Left lung (tissue), 4 donors: ENCODE measurements at regions not wholly inside any gene's neighbourhood (a gene's known extent, or its start where the extent isn't known, plus 50 kb on each side); places are given as distances from the start of the nearest gene placed in this dataset.

Source experiments
- ATAC-seq: fragments of 200-7000 bp; cut with Tn5 transposase; one replicate; pipeline ENCODE4 v1.9.1; 2020; ENCODE audit warnings: moderate library complexity
- DNase-seq, 4 donors: peaks; one replicate each; pipeline ENCODE4 v3.0.0-alpha.2; 2013 to 2020
- H3K27ac ChIP-seq, 2 donors: fragments of 200-600 bp; sonication (generic) in 1 of 2; one replicate each; pipeline versions ENCODE4 v1.5.0 to v1.8.0; 2020 to 2021
- H3K27me3 ChIP-seq, 2 donors: fragments of 200-600 bp; sonication (generic) in 1 of 2; one replicate each; pipeline versions ENCODE4 v1.5.0 to v1.8.0; 2020 to 2021
- H3K36me3 ChIP-seq, 2 donors: fragments of 200-600 bp; sonication (generic) in 1 of 2; one replicate each; pipeline versions ENCODE4 v1.5.0 to v1.8.0; 2020 to 2021
- H3K4me1 ChIP-seq, 2 donors: fragments of 200-600 bp; one replicate each; pipeline ENCODE4 v1.8.0; 2021
- H3K4me3 ChIP-seq, 2 donors: fragments of 200-600 bp; sonication (generic) in 1 of 2; one replicate each; pipeline versions ENCODE4 v1.5.0 to v1.8.0; 2020 to 2021; ENCODE audit warnings: mild to moderate bottlenecking in 1 of 2
- H3K9me3 ChIP-seq, 2 donors: fragments of 200-600 bp; sonication (generic) in 1 of 2; one replicate each; pipeline versions ENCODE4 v1.5.0 to v1.8.0; 2020 to 2021
- CTCF ChIP-seq, 2 donors: fragments of 200-600 bp; sonication (generic) in 1 of 2; IDR thresholded peaks; one replicate each; pipeline versions ENCODE4 v1.5.0 to v1.8.0; 2021; ENCODE audit warnings: antibody characterized with exemption in 2 of 2
- intact Hi-C, 2 donors: fragments of 100-400 bp; cut with DNase I; formaldehyde crosslinking; loops; one replicate each; pipeline versions ENCODE4 v1.11.2 to v1.14.2; 2022
- donor health status: DM: no; HTN: yes; CAD: no.
- donor health status: DM: no; HTN: no; CAD: no.

DNA sequence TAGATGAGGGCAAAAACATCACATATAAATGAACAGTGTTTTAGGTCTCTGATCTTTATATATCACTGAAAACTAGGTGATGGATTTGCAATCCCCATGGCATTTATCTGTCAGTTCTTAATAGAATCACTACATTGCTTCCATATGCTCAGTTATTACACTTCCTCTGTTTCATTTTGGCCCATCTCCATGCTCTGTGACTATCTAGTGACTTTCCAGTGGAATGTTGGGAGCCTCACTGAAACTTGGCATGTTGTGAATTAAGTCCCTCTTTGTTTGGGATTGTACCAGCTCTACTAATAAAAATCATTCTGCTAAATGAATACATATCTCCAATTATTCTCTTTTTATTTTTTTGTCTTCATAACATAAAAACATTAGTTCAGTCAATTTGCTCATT, 226.1 kb upstream of the CEP162 start:
- no peak overlapping the region for H3K4me3 ChIP-seq
- intact Hi-C loops = no loop called here
- DNase-seq = no peak
- no peaks in the 10 kb centered on the region for H3K36me3 ChIP-seq
- no peak for ATAC-seq
- no peaks in the 10 kb centered on the region for H3K4me1 ChIP-seq
- no peaks in the 10 kb centered on the region for H3K9me3 ChIP-seq
- no peaks in the 10 kb centered on the region for H3K27me3 ChIP-seq
- TF ChIP-seq CTCF (IDR thresholded peaks at IDR 0.05) = no peak
- H3K27ac ChIP-seq = no peak overlapping the region

DNA sequence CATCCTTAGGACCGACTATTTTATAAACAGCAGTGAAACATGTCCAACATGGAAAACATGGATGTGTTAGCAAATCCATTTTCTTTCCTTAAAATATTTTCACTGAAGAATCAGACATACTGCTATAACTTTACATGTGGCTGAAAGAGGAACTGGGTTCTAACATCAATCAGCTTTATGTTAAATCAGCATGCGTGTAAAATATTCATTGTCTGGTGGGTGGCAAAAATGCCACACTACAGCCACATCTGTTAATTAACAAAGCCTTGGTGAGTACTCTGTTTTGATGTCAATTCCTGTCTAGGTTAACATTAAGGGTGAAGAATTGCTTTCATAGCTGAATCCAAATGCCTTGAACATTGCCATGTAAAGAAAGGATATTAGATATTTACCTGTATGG, 222.6 kb upstream of the CEP162 start:
- TF ChIP-seq CTCF (IDR thresholded peaks at IDR 0.05) = no peak
- ATAC-seq = no peak
- no peaks in the 10 kb centered on the region for H3K9me3 ChIP-seq

GRCh38 chr6:84449220-84449619, 221.8 kb upstream of the CEP162 start:
- Histone ChIP-seq H3K9me3 (no peaks in the 10 kb centered on the region), H3K27ac (no peak overlapping the region), H3K4me1 (no peaks in the 10 kb centered on the region), H3K36me3 (no peaks in the 10 kb centered on the region), H3K27me3 (no peaks in the 10 kb centered on the region), H3K4me3 (no peak overlapping the region)
- intact Hi-C loops = no loop called here
- ATAC-seq (no peak), DNase-seq (no peak)
- no peak for TF ChIP-seq CTCF (IDR thresholded peaks at IDR 0.05)

More for the DNA sequence above, 222.6 kb upstream of the CEP162 start:
- no peaks in the 10 kb centered on the region for H3K27me3 ChIP-seq
- intact Hi-C loops = no loop called here
- H3K4me3 ChIP-seq = no peak overlapping the region
- H3K4me1 ChIP-seq = no peaks in the 10 kb centered on the region
- no peaks in the 10 kb centered on the region for H3K36me3 ChIP-seq
- H3K27ac ChIP-seq = no peak overlapping the region
- no peak for DNase-seq

- no peak for TF ChIP-seq CTCF (IDR thresholded peaks at IDR 0.05)
- H3K4me3 ChIP-seq = no peak overlapping the region
- H3K4me1 ChIP-seq = no peaks in the 10 kb centered on the region
- no peak overlapping the region for H3K27ac ChIP-seq
- DNase-seq = no peak
- no peaks in the 10 kb centered on the region for H3K9me3 ChIP-seq
- no peak for ATAC-seq
- no peaks in the 10 kb centered on the region for H3K27me3 ChIP-seq
- H3K36me3 ChIP-seq = no peaks in the 10 kb centered on the region
- intact Hi-C loops = no loop called here
Measured at GRCh38 chr6:84448331-84448730, 220.9 kb upstream of the CEP162 start.

DNA sequence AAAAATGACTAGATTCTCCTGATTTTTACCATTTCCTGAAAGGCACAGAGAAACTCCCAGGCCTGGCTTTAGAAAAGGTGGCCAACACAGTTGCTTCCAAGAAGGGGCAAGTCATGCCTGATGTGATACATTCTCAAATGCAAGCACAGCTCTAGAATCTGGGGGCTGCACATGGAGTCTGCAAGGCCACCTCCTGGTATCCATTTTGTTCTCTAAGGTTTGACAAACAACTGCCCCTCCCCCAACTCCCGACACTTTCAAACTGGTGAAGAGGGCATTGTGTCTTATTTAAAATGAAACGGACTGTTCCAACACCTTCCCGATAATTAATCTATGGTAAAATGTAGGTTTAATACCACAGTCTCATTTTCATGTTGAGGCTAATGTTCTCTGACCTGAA, 220.2 kb upstream of the CEP162 start:
- intact Hi-C loops = no loop called here
- Histone ChIP-seq H3K9me3 (no peaks in the 10 kb centered on the region), H3K4me3 (no peak overlapping the region), H3K4me1 (no peaks in the 10 kb centered on the region), H3K27me3 (no peaks in the 10 kb centered on the region), H3K27ac (no peak overlapping the region), H3K36me3 (no peaks in the 10 kb centered on the region)
- no peak for DNase-seq
- TF ChIP-seq CTCF (IDR thresholded peaks at IDR 0.05) = no peak
- ATAC-seq = no peak
